LNCAP (cell line): ENCODE measurements at regions not wholly inside any gene's neighbourhood (a gene's known extent, or its start where the extent isn't known, plus 50 kb on each side); places are given as distances from the start of the nearest gene placed in this dataset.

Experiments
- TF ChIP-seq, protein P1 (sequence below): fragments of 450-650 bp; IDR thresholded peaks from 2 replicates; pipeline ENCODE4 v1.5.1; 2017; ENCODE audit warnings: mild to moderate bottlenecking

DNA sequence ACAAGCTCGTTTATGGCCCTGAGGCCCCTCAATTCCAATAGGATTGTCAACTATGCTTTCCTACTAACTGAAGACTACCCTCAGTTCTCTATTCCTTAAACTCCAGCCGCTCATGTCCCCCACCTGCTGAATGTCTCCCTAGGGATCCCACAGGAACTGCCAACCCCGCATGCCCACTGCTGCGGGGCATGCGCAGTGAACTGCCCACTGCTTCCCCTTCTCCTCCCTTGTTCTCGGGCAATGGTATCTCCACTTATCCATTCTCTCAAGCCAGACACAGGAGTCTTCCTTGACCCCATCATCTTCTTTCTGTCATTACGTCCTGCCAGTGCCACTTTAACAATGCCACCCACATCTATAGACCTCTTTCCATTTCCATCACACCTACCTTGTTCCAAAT, 90.0 kb downstream of the FGF18 start:
- TF ChIP-seq, protein P1, sequence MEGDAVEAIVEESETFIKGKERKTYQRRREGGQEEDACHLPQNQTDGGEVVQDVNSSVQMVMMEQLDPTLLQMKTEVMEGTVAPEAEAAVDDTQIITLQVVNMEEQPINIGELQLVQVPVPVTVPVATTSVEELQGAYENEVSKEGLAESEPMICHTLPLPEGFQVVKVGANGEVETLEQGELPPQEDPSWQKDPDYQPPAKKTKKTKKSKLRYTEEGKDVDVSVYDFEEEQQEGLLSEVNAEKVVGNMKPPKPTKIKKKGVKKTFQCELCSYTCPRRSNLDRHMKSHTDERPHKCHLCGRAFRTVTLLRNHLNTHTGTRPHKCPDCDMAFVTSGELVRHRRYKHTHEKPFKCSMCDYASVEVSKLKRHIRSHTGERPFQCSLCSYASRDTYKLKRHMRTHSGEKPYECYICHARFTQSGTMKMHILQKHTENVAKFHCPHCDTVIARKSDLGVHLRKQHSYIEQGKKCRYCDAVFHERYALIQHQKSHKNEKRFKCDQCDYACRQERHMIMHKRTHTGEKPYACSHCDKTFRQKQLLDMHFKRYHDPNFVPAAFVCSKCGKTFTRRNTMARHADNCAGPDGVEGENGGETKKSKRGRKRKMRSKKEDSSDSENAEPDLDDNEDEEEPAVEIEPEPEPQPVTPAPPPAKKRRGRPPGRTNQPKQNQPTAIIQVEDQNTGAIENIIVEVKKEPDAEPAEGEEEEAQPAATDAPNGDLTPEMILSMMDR: no peak

DNA sequence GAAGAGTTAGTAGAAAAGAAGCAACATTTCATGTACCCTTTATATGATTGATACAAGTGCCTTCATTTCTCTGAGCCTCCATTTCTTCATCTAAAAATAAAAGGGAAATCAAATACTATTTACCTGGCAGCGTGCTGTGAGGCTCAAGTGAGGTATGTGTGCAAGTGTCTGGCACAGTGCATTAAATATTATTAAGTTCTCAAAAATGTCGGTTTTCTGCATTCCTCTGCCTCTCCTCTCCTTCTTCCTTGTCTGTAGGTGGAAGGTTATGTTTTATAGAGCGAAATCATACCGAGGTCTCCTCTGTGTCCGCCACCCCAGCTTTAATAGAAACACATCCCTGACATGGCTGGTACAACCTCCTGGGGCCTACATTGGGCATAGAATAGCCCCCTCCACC, 93.0 kb downstream of the FGF18 start:
- TF ChIP-seq, protein P1: no peak

- TF ChIP-seq, protein P1: no peak
Measured at GRCh38 chr5:171513591-171513990, 94.1 kb downstream of the FGF18 start.

DNA sequence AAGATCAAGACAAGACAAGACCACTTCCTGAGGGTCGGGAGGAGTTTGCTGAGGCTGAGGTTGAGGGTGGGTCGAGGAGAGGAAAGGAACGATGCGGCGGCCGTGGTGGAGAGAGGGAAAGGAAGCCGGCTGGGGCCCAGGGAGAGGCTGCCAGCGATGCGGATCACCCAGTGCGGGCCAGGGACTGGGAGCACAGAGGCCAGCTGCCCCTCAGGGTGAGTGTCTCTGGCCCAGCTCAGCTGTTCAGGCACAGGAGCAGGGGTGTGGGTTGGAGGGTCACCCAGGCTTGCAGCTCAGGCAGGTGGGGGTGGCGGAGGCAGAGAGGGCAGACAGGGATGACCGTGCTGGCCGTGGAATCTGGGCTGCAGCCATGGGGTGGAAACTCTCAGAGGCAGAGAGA, 99.5 kb downstream of the FGF18 start:
- TF ChIP-seq, protein P1: no peak

GRCh38 chr5:171520300-171521174, 101.1 kb downstream of the FGF18 start:
- TF ChIP-seq, protein P1: no peak

DNA sequence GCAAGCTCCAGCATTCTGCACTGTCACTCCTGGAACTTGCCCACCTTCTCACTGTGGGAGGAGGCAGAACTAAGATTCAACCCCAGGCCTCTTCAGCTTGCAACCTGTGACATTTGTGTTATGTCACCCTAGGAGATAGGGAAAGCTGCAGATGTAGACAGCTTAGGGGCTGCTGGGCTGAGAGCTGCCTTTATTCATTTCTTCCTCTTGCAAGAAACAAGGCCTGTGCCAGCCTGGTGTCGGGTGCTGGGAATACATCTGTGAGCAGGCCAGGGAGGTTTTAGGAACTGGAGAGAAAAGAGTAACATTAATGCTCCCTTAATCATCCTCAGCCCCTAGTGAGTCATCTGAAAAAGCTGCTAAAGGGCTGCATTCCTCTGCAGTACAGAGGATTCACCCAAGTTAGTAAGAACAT, 101.8 kb downstream of the FGF18 start:
- TF ChIP-seq, protein P1: no peak

DNA sequence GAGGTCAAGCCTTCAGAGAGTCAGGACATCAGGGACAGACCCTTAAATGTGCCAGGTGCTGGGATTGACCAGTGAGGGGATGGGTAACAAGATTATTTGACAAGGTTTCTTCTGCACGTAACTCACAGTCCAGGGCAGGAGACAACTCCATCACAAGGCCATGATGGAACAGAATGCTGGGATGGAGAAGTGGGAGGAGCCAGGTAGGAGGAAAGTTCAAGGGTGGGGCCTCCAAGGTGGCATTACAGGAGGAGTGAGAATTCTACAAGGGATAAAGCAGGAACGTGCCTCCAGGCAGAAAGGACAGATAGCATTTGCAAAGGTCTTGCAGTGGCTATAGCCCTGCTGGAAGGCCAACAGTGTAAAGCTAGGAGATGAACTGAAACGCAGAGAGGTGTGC, 102.2 kb downstream of the FGF18 start:
- TF ChIP-seq, protein P1: no peak
